CD4-positive, CD25-positive, alpha-beta regulatory T cell (primary cell): ENCODE measurements at regions not wholly inside any gene's neighbourhood (a gene's known extent, or its start where the extent isn't known, plus 50 kb on each side); places are given as distances from the start of the nearest gene placed in this dataset.
A peak's percentile ranks its signal among the peaks of the same experiment; 100 is the strongest.

ENCODE experiments used
- ATAC-seq, 2 donors: fragments of 150-1000 bp; cut with Tn5 transposase; one replicate each; pipeline ENCODE4 v1.10.0; 2021; ENCODE audit warnings: low read depth in 2 of 2, moderate number of reproducible peaks in 2 of 2, moderate library complexity in 1 of 2
- DNase-seq, 3 donors: peaks; one replicate each; pipeline versions ENCODE4 v3.0.0 to v3.0.0-alpha.2; 2012 to 2022; ENCODE audit warnings: mixed read lengths in 1 of 3
- H3K27ac ChIP-seq: one replicate; pipeline ENCODE4 v1.7.0; 2013; ENCODE audit warnings: mild to moderate bottlenecking, low read length; ENCODE audit not compliant: insufficient read depth, poor library complexity, severe bottlenecking
- H3K27me3 ChIP-seq: one replicate; pipeline ENCODE4 v1.7.0; 2013; ENCODE audit warnings: low read length; ENCODE audit not compliant: control insufficient read depth, insufficient read depth
- H3K36me3 ChIP-seq: one replicate; pipeline ENCODE4 v1.7.0; 2013; ENCODE audit warnings: mild to moderate bottlenecking, low read length, moderate library complexity; ENCODE audit not compliant: control insufficient read depth, insufficient read depth
- H3K4me1 ChIP-seq: 2 replicates; pipeline ENCODE4 v1.7.0; 2013; ENCODE audit warnings: mild to moderate bottlenecking, low read length; ENCODE audit not compliant: insufficient read depth, control insufficient read depth, poor library complexity, severe bottlenecking
- H3K4me3 ChIP-seq: one replicate; pipeline ENCODE4 v1.7.0; 2013; ENCODE audit warnings: low read depth, mild to moderate bottlenecking, low read length, moderate library complexity
- H3K9me3 ChIP-seq, 2 experiments: 1 replicate in 1 of 2; 2 replicates in 1 of 2; pipeline ENCODE4 v1.7.0; 2013; ENCODE audit warnings: low read length in 2 of 2, mild to moderate bottlenecking in 1 of 2, moderate library complexity in 1 of 2; ENCODE audit not compliant: control insufficient read depth in 2 of 2
- H3K27ac Mint-ChIP-seq, 3 donors: one replicate each; pipeline ENCODE4 v1.8.0; 2020 to 2022; ENCODE audit warnings: mild to moderate bottlenecking in 3 of 3, mixed read lengths in 3 of 3, moderate library complexity in 2 of 3
- H3K27me3 Mint-ChIP-seq: one replicate; pipeline ENCODE4 v1.8.0; 2022; ENCODE audit warnings: mild to moderate bottlenecking, mixed read lengths
- H3K36me3 Mint-ChIP-seq: one replicate; pipeline ENCODE4 v1.8.0; 2020; ENCODE audit warnings: mixed read lengths
- H3K4me1 Mint-ChIP-seq, 4 donors: one replicate each; pipeline ENCODE4 v1.8.0; 2020 to 2022; ENCODE audit warnings: mixed read lengths in 4 of 4, mild to moderate bottlenecking in 1 of 4
- H3K4me3 Mint-ChIP-seq, 4 donors: one replicate each; pipeline ENCODE4 v1.8.0; 2020 to 2022; ENCODE audit warnings: mild to moderate bottlenecking in 4 of 4, mixed read lengths in 4 of 4, moderate library complexity in 3 of 4
- H3K9me3 Mint-ChIP-seq, 7 donors: one replicate each; pipeline ENCODE4 v1.8.0; 2020 to 2022; ENCODE audit warnings: mixed read lengths in 7 of 7, mild to moderate bottlenecking in 3 of 7, moderate library complexity in 2 of 7

- no peak for DNase-seq
- H3K4me1 Mint-ChIP-seq: peaks cover 18 to 67% (median 45%) of the 10 kb centered on the region in 4 donors
- Histone ChIP-seq H3K36me3 (no peaks in the 10 kb centered on the region), H3K4me3 (no peak overlapping the region), H3K27ac (no peak overlapping the region), H3K27me3 (no peaks in the 10 kb centered on the region), H3K4me1 (peaks cover 16% of the 10 kb centered on the region), H3K9me3 (peaks cover 0 to 4% of the 10 kb centered on the region in 2 experiments)
- no peak overlapping the region for H3K4me3 Mint-ChIP-seq
- H3K27me3 Mint-ChIP-seq: no peaks in the 10 kb centered on the region
- H3K36me3 Mint-ChIP-seq: peaks cover 20% of the 10 kb centered on the region
- no peak for ATAC-seq
- peak overlapping the region in 1 of 3 donors; percentile 81 for H3K27ac Mint-ChIP-seq
- peaks cover 0 to 13% (median 3%) of the 10 kb centered on the region in 7 donors for H3K9me3 Mint-ChIP-seq
These were observed 50.4 kb upstream of the NKX2-2 start for GRCh38 chr20:21564127-21564773.
